T-cell (primary cell): ENCODE measurements at regions not wholly inside any gene's neighbourhood (a gene's known extent, or its start where the extent isn't known, plus 50 kb on each side); places are given as distances from the start of the nearest gene placed in this dataset.

Source experiments
- ATAC-seq, 4 experiments: fragments of 200-7000 bp in 3 of 4; fragments of 150-1000 bp in 1 of 4; cut with Tn5 transposase; replicated peaks in 1 of 4; 1 replicate in 3 of 4; 2 replicates in 1 of 4; pipeline ENCODE4 v1.10.0; 2021; ENCODE audit warnings: moderate library complexity in 3 of 4, mild to moderate bottlenecking in 2 of 4, moderate number of reproducible peaks in 1 of 4
- CTCF ChIA-PET, 2 donors: fragments of 300-600 bp; sonication (Branson Sonifier 250); formaldehyde crosslinking; loops; one replicate each; lab custom pipeline; 2022; ENCODE audit warnings: antibody characterized with exemption in 2 of 2; lab: Charles Lee
- POLR2A ChIA-PET, 2 donors: fragments of 300-600 bp; sonication (Branson Sonifier 250); formaldehyde crosslinking; loops; one replicate each; lab custom pipeline; 2022; ENCODE audit warnings: antibody characterized with exemption in 2 of 2; lab: Charles Lee
- DNase-seq, 35 experiments: peaks; one replicate each; pipeline versions ENCODE4 v3.0.0 to v3.0.0-alpha.2; 2013 to 2023
- H3K27ac ChIP-seq: one replicate; pipeline ENCODE4 v1.5.1; 2013; ENCODE audit warnings: low read length
- H3K27me3 ChIP-seq, 2 experiments: replicated peaks in 1 of 2; 1 replicate in 1 of 2; 2 replicates in 1 of 2; pipeline versions ENCODE4 v1.6.1 to v1.7.0; 2013; ENCODE audit warnings: low read length in 1 of 2, mixed read lengths in 1 of 2; ENCODE audit not compliant: control insufficient read depth in 2 of 2, insufficient read depth in 2 of 2; ENCODE audit errors: extremely low read depth in 1 of 2
- H3K36me3 ChIP-seq, 2 donors: 1 replicate in 1 of 2; 2 replicates in 1 of 2; pipeline versions ENCODE4 v1.6.1 to v1.7.0; 2013; ENCODE audit warnings: low read length in 1 of 2; ENCODE audit not compliant: control insufficient read depth in 2 of 2, insufficient read depth in 1 of 2; ENCODE audit errors: extremely low read depth in 1 of 2
- H3K4me1 ChIP-seq, 2 experiments: 1 replicate in 1 of 2; 2 replicates in 1 of 2; pipeline versions ENCODE4 v1.6.1 to v1.7.0; 2013; ENCODE audit warnings: low read length in 2 of 2, mixed read lengths in 1 of 2; ENCODE audit not compliant: insufficient read depth in 2 of 2, control insufficient read depth in 1 of 2; ENCODE audit errors: extremely low read depth in 1 of 2
- H3K4me3 ChIP-seq, 2 donors: 1 replicate in 1 of 2; 2 replicates in 1 of 2; pipeline versions ENCODE4 v1.5.1 to v1.7.0; 2013; ENCODE audit warnings: mild to moderate bottlenecking in 2 of 2, low read length in 1 of 2, moderate library complexity in 1 of 2; ENCODE audit not compliant: control insufficient read depth in 1 of 2; ENCODE audit errors: extremely low read depth in 1 of 2
- H3K9me3 ChIP-seq: 2 replicates; pipeline ENCODE4 v1.7.0; 2013
- H3K27ac Mint-ChIP-seq, 2 donors: one replicate each; pipeline ENCODE4 v1.8.0; 2020 to 2021; ENCODE audit warnings: mild to moderate bottlenecking in 2 of 2, mixed read lengths in 2 of 2
- H3K27me3 Mint-ChIP-seq, 2 donors: one replicate each; pipeline ENCODE4 v1.8.0; 2021 to 2022; ENCODE audit warnings: mixed read lengths in 2 of 2
- H3K36me3 Mint-ChIP-seq: one replicate; pipeline ENCODE4 v1.8.0; 2021; ENCODE audit warnings: mixed read lengths
- H3K4me1 Mint-ChIP-seq, 3 donors: one replicate each; pipeline ENCODE4 v1.8.0; 2020 to 2022; ENCODE audit warnings: mixed read lengths in 3 of 3, mild to moderate bottlenecking in 1 of 3
- H3K4me3 Mint-ChIP-seq, 3 donors: one replicate each; pipeline ENCODE4 v1.8.0; 2020 to 2022; ENCODE audit warnings: mild to moderate bottlenecking in 3 of 3, mixed read lengths in 3 of 3, moderate library complexity in 3 of 3
- H3K9me3 Mint-ChIP-seq, 3 donors: one replicate each; pipeline ENCODE4 v1.8.0; 2020 to 2022; ENCODE audit warnings: mixed read lengths in 3 of 3
- WGBS: methylation state at CpG from one replicate; pipeline ENCODE4 v1.1.5; 2013; ENCODE audit warnings: missing lambda C conversion rate; ENCODE audit not compliant: insufficient coverage; 5-methylcytosine and 5-hydroxymethylcytosine counted together

DNA sequence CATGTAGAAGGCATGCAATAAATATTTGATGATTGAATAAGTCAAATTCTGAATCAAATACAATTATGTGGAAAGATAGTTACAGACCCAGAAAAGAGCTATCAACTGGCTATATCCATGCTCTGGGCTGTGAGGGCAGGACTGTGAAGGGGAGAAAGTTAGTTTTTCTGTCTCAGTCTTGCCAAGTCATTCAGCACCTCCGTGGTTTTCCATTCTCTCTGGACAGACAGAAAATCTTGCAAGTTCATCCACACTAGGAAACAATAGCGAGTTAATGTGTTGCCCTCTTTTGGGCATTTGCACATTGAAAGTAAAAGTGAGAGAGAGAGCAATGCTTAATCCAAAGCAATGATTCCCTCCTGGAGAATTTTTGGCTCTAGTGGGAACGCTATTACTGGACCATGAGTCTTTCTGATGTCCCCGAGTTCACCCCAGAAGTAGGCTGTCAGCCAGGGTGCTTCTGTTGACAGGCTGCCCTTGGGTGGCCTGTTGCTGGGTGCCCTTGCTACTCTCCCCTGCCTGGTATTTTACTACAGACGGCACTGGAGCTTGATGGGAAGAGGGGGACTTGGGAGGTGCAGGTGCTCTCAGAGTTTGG, 238.3 kb downstream of the LOXHD1 start:
- Mint-ChIP-seq H3K36me3 (no peaks in the 10 kb centered on the region), H3K27ac (no peak overlapping the region), H3K4me1 (peaks cover 0 to 6% (median 0%) of the 10 kb centered on the region in 3 donors), H3K27me3 (no peaks in the 10 kb centered on the region), H3K9me3 (no peaks in the 10 kb centered on the region), H3K4me3 (no peak overlapping the region)
- Histone ChIP-seq H3K27me3 (no peaks in the 10 kb centered on the region), H3K4me1 (peaks cover 0 to 4% of the 10 kb centered on the region in 2 experiments), H3K27ac (no peak overlapping the region), H3K4me3 (no peak overlapping the region), H3K9me3 (no peaks in the 10 kb centered on the region), H3K36me3 (peaks cover 0 to 3% of the 10 kb centered on the region in 2 donors)
- DNase-seq (no peak), ATAC-seq (no peak)
- WGBS = 83% methylated on average over 2 of the region's 5 CpGs
- CTCF ChIA-PET = no interaction called here
- POLR2A ChIA-PET = no interaction called here

- no peak for ATAC-seq
- 79% methylated on average over 9 of the region's 12 CpGs for WGBS
- Mint-ChIP-seq H3K36me3 (no peaks in the 10 kb centered on the region), H3K27me3 (no peaks in the 10 kb centered on the region), H3K27ac (no peak overlapping the region), H3K4me1 (peaks cover 0 to 6% (median 0%) of the 10 kb centered on the region in 3 donors), H3K4me3 (no peak overlapping the region), H3K9me3 (no peaks in the 10 kb centered on the region)
- Histone ChIP-seq H3K4me1 (peaks cover 0 to 4% of the 10 kb centered on the region in 2 experiments), H3K27ac (no peak overlapping the region), H3K4me3 (no peak overlapping the region), H3K27me3 (peaks cover 0 to under 1% of the 10 kb centered on the region in 2 experiments), H3K9me3 (no peaks in the 10 kb centered on the region), H3K36me3 (peaks cover 0 to 3% of the 10 kb centered on the region in 2 donors)
- POLR2A ChIA-PET = no interaction called here
- no peak for DNase-seq
- CTCF ChIA-PET = no interaction called here
These were observed 237.5 kb downstream of the LOXHD1 start for GRCh38 chr18:46419391-46420141.

GRCh38 chr18:46421973-46422551, 235.0 kb downstream of the LOXHD1 start:
- Mint-ChIP-seq H3K36me3 (no peaks in the 10 kb centered on the region), H3K27ac (no peak overlapping the region), H3K4me3 (no peak overlapping the region), H3K9me3 (no peaks in the 10 kb centered on the region), H3K4me1 (peaks cover 0 to 6% (median 0%) of the 10 kb centered on the region in 3 donors), H3K27me3 (peaks cover 0 to 1% of the 10 kb centered on the region in 2 donors)
- Histone ChIP-seq H3K27me3 (peaks cover 0 to 16% of the 10 kb centered on the region in 2 experiments), H3K4me1 (peaks cover 0 to 4% of the 10 kb centered on the region in 2 experiments), H3K4me3 (no peak overlapping the region), H3K27ac (no peak overlapping the region), H3K36me3 (no peaks in the 10 kb centered on the region), H3K9me3 (no peaks in the 10 kb centered on the region)
- DNase-seq = no peak
- 33% methylated on average over 1 of the region's 7 CpGs for WGBS
- ChIA-PET POLR2A (interaction anchor here in 1 of 2 donors (0.7 kb wide), 1 partner anchor 78 kb away, joined by 3 read pairs; no protein-coding TSS in a partner anchor), CTCF (no interaction called here)
- no peak for ATAC-seq

DNA sequence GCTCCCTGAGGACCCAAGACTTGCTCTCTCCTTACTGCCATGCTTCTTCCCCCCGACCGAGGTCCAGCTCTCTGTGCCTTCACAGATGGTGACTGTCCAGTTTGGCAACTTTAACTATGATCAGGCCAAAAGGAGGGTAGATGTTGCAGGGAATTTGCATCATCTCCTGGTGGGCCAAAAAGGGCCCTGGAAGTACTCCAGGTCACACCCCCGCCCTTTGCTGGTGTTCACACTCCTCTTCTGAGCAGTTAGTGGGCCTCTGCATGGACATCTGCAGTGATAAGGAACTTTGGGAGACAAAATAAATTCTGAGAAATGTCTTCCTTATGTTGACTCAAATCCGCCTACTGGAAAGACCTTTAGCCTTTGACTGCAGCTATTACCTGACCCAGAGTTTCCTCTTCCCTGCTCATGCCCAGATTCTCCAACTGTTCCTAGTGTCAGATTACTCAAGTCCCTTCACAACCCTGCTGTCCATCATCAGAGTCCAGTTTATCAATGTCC, 234.4 kb downstream of the LOXHD1 start:
- Mint-ChIP-seq H3K27me3 (peaks cover 0 to 1% of the 10 kb centered on the region in 2 donors), H3K27ac (no peak overlapping the region), H3K36me3 (no peaks in the 10 kb centered on the region), H3K4me3 (no peak overlapping the region), H3K4me1 (peaks cover 0 to 6% (median 0%) of the 10 kb centered on the region in 3 donors), H3K9me3 (no peaks in the 10 kb centered on the region)
- no peak overlapping the region for H3K27ac ChIP-seq
- H3K9me3 ChIP-seq = no peaks in the 10 kb centered on the region
- ChIA-PET POLR2A (no interaction called here), CTCF (no interaction called here)
- peaks cover 0 to 4% of the 10 kb centered on the region in 2 experiments for H3K4me1 ChIP-seq
- 88% methylated on average over 2 of the region's 4 CpGs for WGBS
- peaks cover 0 to 17% of the 10 kb centered on the region in 2 experiments for H3K27me3 ChIP-seq
- no peaks in the 10 kb centered on the region for H3K36me3 ChIP-seq
- DNase-seq (no peak), ATAC-seq (no peak)
- H3K4me3 ChIP-seq = no peak overlapping the region

GRCh38 chr18:46423226-46423805, 233.7 kb downstream of the LOXHD1 start:
- H3K27me3 Mint-ChIP-seq = peaks cover 0 to 1% of the 10 kb centered on the region in 2 donors
- Histone ChIP-seq H3K27me3 (peaks cover 0 to 19% of the 10 kb centered on the region in 2 experiments), H3K36me3 (no peaks in the 10 kb centered on the region), H3K27ac (no peak overlapping the region), H3K4me1 (peaks cover 0 to 4% of the 10 kb centered on the region in 2 experiments), H3K9me3 (no peaks in the 10 kb centered on the region), H3K4me3 (no peak overlapping the region)
- DNase-seq (no peak), ATAC-seq (no peak)
- no peak overlapping the region for H3K27ac Mint-ChIP-seq
- no peaks in the 10 kb centered on the region for H3K36me3 Mint-ChIP-seq
- ChIA-PET CTCF (no interaction called here), POLR2A (no interaction called here)
- H3K4me3 Mint-ChIP-seq = no peak overlapping the region
- H3K4me1 Mint-ChIP-seq = peaks cover 0 to 6% (median 0%) of the 10 kb centered on the region in 3 donors
- H3K9me3 Mint-ChIP-seq = no peaks in the 10 kb centered on the region
- WGBS = 70% methylated on average over 3 of the region's 4 CpGs

DNA sequence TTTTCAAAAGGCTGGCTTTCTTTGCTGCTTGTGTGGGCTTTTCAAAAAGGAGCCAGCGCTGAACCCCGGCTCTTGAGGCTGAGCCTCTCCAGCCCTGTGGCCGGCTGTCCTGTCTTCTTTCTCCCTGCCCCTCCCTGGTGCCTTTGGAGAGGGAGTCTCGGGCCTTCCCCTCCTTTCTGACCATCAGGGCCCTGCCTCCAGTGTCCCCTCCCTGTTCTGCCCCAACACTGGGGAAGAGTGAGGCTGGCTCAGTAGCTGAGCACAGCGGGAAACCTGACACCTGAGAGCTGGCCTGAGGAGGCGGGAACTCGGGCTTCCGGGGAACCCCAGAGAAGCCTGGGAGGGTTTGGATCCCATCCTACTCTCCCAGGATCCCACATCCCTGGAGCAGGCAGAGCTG, 232.1 kb downstream of the LOXHD1 start:
- H3K27ac Mint-ChIP-seq = no peak overlapping the region
- Histone ChIP-seq H3K4me1 (no peaks in the 10 kb centered on the region), H3K36me3 (no peaks in the 10 kb centered on the region), H3K27me3 (peaks cover 0 to 19% of the 10 kb centered on the region in 2 experiments), H3K9me3 (no peaks in the 10 kb centered on the region), H3K4me3 (no peak overlapping the region), H3K27ac (no peak overlapping the region)
- CTCF ChIA-PET = no interaction called here
- DNase-seq (no peak), ATAC-seq (no peak)
- H3K27me3 Mint-ChIP-seq = peaks cover 0 to 1% of the 10 kb centered on the region in 2 donors
- no peaks in the 10 kb centered on the region for H3K36me3 Mint-ChIP-seq
- POLR2A ChIA-PET = no interaction called here
- 100% methylated on average over 1 of the region's 8 CpGs for WGBS
- H3K9me3 Mint-ChIP-seq = no peaks in the 10 kb centered on the region
- no peak overlapping the region for H3K4me3 Mint-ChIP-seq
- H3K4me1 Mint-ChIP-seq = peaks cover 0 to 6% (median 0%) of the 10 kb centered on the region in 3 donors
